HepG2 (cell line): ENCODE measurements at regions not wholly inside any gene's neighbourhood (a gene's known extent, or its start where the extent isn't known, plus 50 kb on each side); places are given as distances from the start of the nearest gene placed in this dataset.

Experiments
- ATAC-seq: fragments of 200-7000 bp; cut with Tn5 transposase; 3 replicates; pipeline ENCODE4 v1.9.1; 2020; ENCODE audit warnings: mild to moderate bottlenecking, moderate library complexity
- BruUV-seq: library from RNA; stranded (reverse); fragments of 400-500 nt; replicated peaks from 2 replicates; lab custom pipeline; 2021; lab: Mats Ljungman, UMichigan
- CTCF ChIA-PET: fragments of 300-600 bp; formaldehyde crosslinking; extraction: SDS; loops from one replicate; lab custom pipeline; 2021; ENCODE audit warnings: low total read pairs, inconsistent platforms, low intra/inter-chr PET ratio; lab: Yijun Ruan, JAX
- POLR2A ChIA-PET: fragments of 350-600 bp; sonication (Branson Sonifier 250); formaldehyde crosslinking; loops from one replicate; lab custom pipeline; 2020; ENCODE audit warnings: antibody characterized with exemption, inconsistent platforms; lab: Yijun Ruan, JAX
- DNase-seq: peaks from one replicate; pipeline ENCODE4 v3.0.0-alpha.2; 2015; ENCODE audit warnings: low spot score
- FAIRE-seq: peaks from 3 replicates; lab custom pipeline; 2011; peaks lifted over from hg19 to GRCh38; lab: Jason Lieb, UNC
- H2AFZ ChIP-seq: one replicate; pipeline ENCODE4 v1.6.1; 2011; ENCODE audit warnings: low read length, inconsistent platforms
- H3K27ac ChIP-seq: fragments of 300-600 bp; 3 replicates; pipeline ENCODE4 v1.8.0; 2011; ENCODE audit warnings: mixed run types, mild to moderate bottlenecking, mixed read lengths, low read length, inconsistent platforms; ENCODE audit not compliant: insufficient read depth; ENCODE audit errors: extremely low read length
- H3K27me3 ChIP-seq, 2 experiments: fragments of 200-600 bp in 1 of 2; 2 replicates in 1 of 2; 3 replicates in 1 of 2; pipeline versions ENCODE4 v1.6.0 to v1.8.0; 2011; ENCODE audit warnings: low read length in 2 of 2, mild to moderate bottlenecking in 2 of 2, moderate library complexity in 2 of 2, inconsistent platforms in 1 of 2; ENCODE audit not compliant: insufficient read depth in 2 of 2, control insufficient read depth in 1 of 2
- H3K36me3 ChIP-seq, 2 experiments: fragments of 200-600 bp in 1 of 2; replicated peaks in 1 of 2; 2 replicates in 1 of 2; 3 replicates in 1 of 2; pipeline versions ENCODE4 v1.5.1 to v1.8.0; 2011; ENCODE audit warnings: low read length in 2 of 2, inconsistent platforms in 1 of 2; ENCODE audit not compliant: insufficient read depth in 2 of 2, control insufficient read depth in 1 of 2
- H3K4me1 ChIP-seq: 2 replicates; pipeline ENCODE4 v1.5.1; 2012; ENCODE audit warnings: low read length, inconsistent platforms; ENCODE audit not compliant: insufficient read depth
- H3K4me2 ChIP-seq: 2 replicates; pipeline ENCODE4 v1.6.0; 2011; ENCODE audit warnings: low read depth, low read length, inconsistent platforms
- H3K4me3 ChIP-seq, 3 experiments: fragments of 200-600 bp in 1 of 3; sonication (generic), shearing (Covaris generic) in 1 of 3; replicated peaks in 1 of 3; 2 replicates each; pipeline ENCODE4 v1.5.1; 2011 to 2016; ENCODE audit warnings: low read length in 3 of 3, inconsistent platforms in 2 of 3, low read depth in 2 of 3, mild to moderate bottlenecking in 2 of 3, control low read depth in 1 of 3, mixed read lengths in 1 of 3; ENCODE audit not compliant: insufficient read depth in 1 of 3
- H3K79me2 ChIP-seq: one replicate; pipeline ENCODE4 v1.6.1; 2011; ENCODE audit warnings: low read length, inconsistent platforms; ENCODE audit not compliant: insufficient read depth
- H3K9ac ChIP-seq: 2 replicates; pipeline ENCODE4 v1.6.0; 2011; ENCODE audit warnings: mild to moderate bottlenecking, low read depth, low read length, inconsistent platforms; ENCODE audit not compliant: insufficient read depth
- H3K9me3 ChIP-seq: 2 replicates; pipeline ENCODE4 v1.5.1; 2012; ENCODE audit warnings: mild to moderate bottlenecking, low read length
- H4K20me1 ChIP-seq: 2 replicates; pipeline ENCODE4 v1.6.0; 2011; ENCODE audit warnings: inconsistent platforms, mild to moderate bottlenecking, low read length, moderate library complexity; ENCODE audit not compliant: insufficient read depth
- PAX8 ChIP-seq: sonication (generic); formaldehyde crosslinking; IDR thresholded peaks from 2 replicates; pipeline ENCODE4 v1.8.0; 2022; ENCODE audit warnings: mild to moderate bottlenecking, missing genetic modification reagents, borderline replicate concordance
- SRSF9 ChIP-seq: fragments of 200-400 bp; formaldehyde crosslinking; IDR thresholded peaks from 2 replicates; pipeline ENCODE4 v1.6.1; 2018; ENCODE audit warnings: borderline replicate concordance, mild to moderate bottlenecking, low read depth, low read length; ENCODE audit not compliant: insufficient read depth, poor library complexity, severe bottlenecking
- TFAP4 ChIP-seq: sonication (generic); IDR thresholded peaks from 2 replicates; pipeline ENCODE4 v1.6.1; 2016; ENCODE audit warnings: low read depth, borderline replicate concordance
- ZNF343 ChIP-seq: sonication (generic); formaldehyde crosslinking; IDR thresholded peaks from 2 replicates; pipeline ENCODE4 v1.4.0; 2020; ENCODE audit warnings: mild to moderate bottlenecking, missing genetic modification reagents
- WGBS: methylation state at CpG from one replicate; pipeline ENCODE4 v1.1.6; 2017; ENCODE audit warnings: low lambda C conversion rate; 5-methylcytosine and 5-hydroxymethylcytosine counted together
- in situ Hi-C: cut with HindIII; loops from 2 replicates; pipeline ENCODE4 v1.10.0; 2017; ENCODE audit warnings: low pct_unique_long_range_greater_than_20kb; ENCODE audit not compliant: extremely low pct_ligation_motif_present
- intact Hi-C: fragments of 100-400 bp; cut with micrococcal nuclease; formaldehyde crosslinking; loops from one replicate; pipeline ENCODE4 v1.10.0; 2022; ENCODE audit not compliant: unreplicated experiment

GRCh38 chr3:24911076-24911475, 416.4 kb upstream of the THRB start:
- H2AFZ ChIP-seq: no peak overlapping the region
- DNase-seq (no peak), ATAC-seq (no peak), FAIRE-seq (no peak)
- H3K27ac ChIP-seq: no peak overlapping the region
- H3K27me3 ChIP-seq: no peaks in the 10 kb centered on the region
- no peak overlapping the region for H3K9ac ChIP-seq
- H3K4me2 ChIP-seq: no peak overlapping the region
- ChIA-PET CTCF (no interaction called here), POLR2A (no interaction called here)
- H3K9me3 ChIP-seq: no peaks in the 10 kb centered on the region
- WGBS: 2% methylated on average over 3 of the region's 3 CpGs
- no peaks in the 10 kb centered on the region for H3K4me1 ChIP-seq
- no peaks in the 10 kb centered on the region for H3K79me2 ChIP-seq
- H3K36me3 ChIP-seq: no peaks in the 10 kb centered on the region
- in situ Hi-C loops (no loop called here), intact Hi-C loops (no loop called here)
- H4K20me1 ChIP-seq: no peaks in the 10 kb centered on the region
- BruUV-seq: no TSS peak
- no peak overlapping the region for H3K4me3 ChIP-seq
- no peak for TF ChIP-seq SRSF9
- TF ChIP-seq ZNF343: no peak
- TF ChIP-seq TFAP4: no peak

GRCh38 chr3:24915639-24916038, 421.0 kb upstream of the THRB start:
- H3K4me1 ChIP-seq: no peaks in the 10 kb centered on the region
- no peak overlapping the region for H3K27ac ChIP-seq
- H3K79me2 ChIP-seq: no peaks in the 10 kb centered on the region
- no peak for TF ChIP-seq PAX8 (CRISPR knock-in tag)
- no peak overlapping the region for H3K4me3 ChIP-seq
- DNase-seq: no peak
- no peaks in the 10 kb centered on the region for H3K36me3 ChIP-seq
- FAIRE-seq: no peak
- no peak for ATAC-seq
- ChIA-PET CTCF (no interaction called here), POLR2A (no interaction called here)
- no peaks in the 10 kb centered on the region for H3K27me3 ChIP-seq
- no peaks in the 10 kb centered on the region for H4K20me1 ChIP-seq
- in situ Hi-C loops (no loop called here), intact Hi-C loops (no loop called here)
- BruUV-seq: no TSS peak
- H3K9ac ChIP-seq: no peak overlapping the region
- H3K9me3 ChIP-seq: no peaks in the 10 kb centered on the region
- no peak overlapping the region for H2AFZ ChIP-seq
- no peak overlapping the region for H3K4me2 ChIP-seq
- 0% methylated on average over 2 of the region's 2 CpGs for WGBS
